IMR-90 (cell line): ENCODE measurements at regions not wholly inside any gene's neighbourhood (a gene's known extent, or its start where the extent isn't known, plus 50 kb on each side); places are given as distances from the start of the nearest gene placed in this dataset.

Experiments
- ATAC-seq: fragments of 200-7000 bp; cut with Tn5 transposase; 2 replicates; pipeline ENCODE4 v1.9.1; 2020; ENCODE audit warnings: low read depth, mild to moderate bottlenecking, moderate library complexity
- BruUV-seq: library from RNA; stranded (reverse); fragments of 400-500 nt; replicated peaks from 2 replicates; lab custom pipeline; 2021; lab: Mats Ljungman, UMichigan
- CTCF ChIA-PET: fragments of 300-600 bp; formaldehyde crosslinking; extraction: SDS; loops from one replicate; lab custom pipeline; 2021; ENCODE audit warnings: antibody characterized with exemption; lab: Yijun Ruan, JAX
- POLR2A ChIA-PET: fragments of 300-600 bp; sonication (Branson Sonifier 250); formaldehyde crosslinking; loops from one replicate; lab custom pipeline; 2022; ENCODE audit warnings: antibody characterized with exemption; ENCODE audit not compliant: unreplicated experiment; lab: Charles Lee
- DNase-seq: peaks from one replicate; pipeline ENCODE4 v3.0.0; 2013
- H2AFZ ChIP-seq: replicated peaks from 2 replicates; pipeline ENCODE3; 2013; ENCODE audit warnings: low read length, mild to moderate bottlenecking; ENCODE audit not compliant: poor library complexity
- H2AK5ac ChIP-seq: 2 replicates; pipeline ENCODE4 v1.6.1; 2013; ENCODE audit warnings: low read depth, low read length, inconsistent platforms
- H2AK9ac ChIP-seq: replicated peaks from 2 replicates; pipeline ENCODE3; 2013; ENCODE audit warnings: mild to moderate bottlenecking, low read depth, low read length, moderate library complexity; ENCODE audit not compliant: poor library complexity
- H2BK120ac ChIP-seq: 2 replicates; pipeline ENCODE4 v1.6.1; 2013; ENCODE audit warnings: low read depth, low read length, inconsistent platforms
- H2BK15ac ChIP-seq: 3 replicates; pipeline ENCODE4 v1.6.1; 2013; ENCODE audit warnings: low read depth, low read length, inconsistent platforms
- H2BK20ac ChIP-seq: 2 replicates; pipeline ENCODE4 v1.6.1; 2013; ENCODE audit warnings: low read depth, mild to moderate bottlenecking, inconsistent platforms, low read length, moderate library complexity
- H2BK5ac ChIP-seq: 2 replicates; pipeline ENCODE4 v1.6.1; 2013; ENCODE audit warnings: mild to moderate bottlenecking, low read depth, low read length, inconsistent platforms; ENCODE audit not compliant: poor library complexity, severe bottlenecking
- H3K14ac ChIP-seq: replicated peaks from 2 replicates; pipeline ENCODE4 v1.6.1; 2013; ENCODE audit warnings: low read depth, low read length, inconsistent platforms
- H3K18ac ChIP-seq: 2 replicates; pipeline ENCODE4 v1.6.1; 2013; ENCODE audit warnings: low read depth, low read length, control low read depth
- H3K23ac ChIP-seq: 2 replicates; pipeline ENCODE4 v1.6.1; 2013; ENCODE audit warnings: low read depth, low read length, inconsistent platforms
- H3K27ac ChIP-seq: 2 replicates; pipeline ENCODE4 v1.5.1; 2013; ENCODE audit warnings: mild to moderate bottlenecking, control low read depth, low read length; ENCODE audit not compliant: insufficient read depth
- H3K27me3 ChIP-seq: 2 replicates; pipeline ENCODE4 v1.6.1; 2013; ENCODE audit warnings: low read length; ENCODE audit not compliant: control insufficient read depth, insufficient read depth
- H3K36me3 ChIP-seq: 2 replicates; pipeline ENCODE4 v1.6.1; 2013; ENCODE audit warnings: low read length, mixed read lengths; ENCODE audit not compliant: control insufficient read depth, insufficient read depth
- H3K4ac ChIP-seq: 2 replicates; pipeline ENCODE4 v1.6.1; 2013; ENCODE audit warnings: low read depth, low read length, inconsistent platforms
- H3K4me1 ChIP-seq: 2 replicates; pipeline ENCODE4 v1.6.1; 2013; ENCODE audit warnings: low read length, mixed read lengths; ENCODE audit not compliant: control insufficient read depth, insufficient read depth
- H3K4me2 ChIP-seq: 2 replicates; pipeline ENCODE4 v1.6.1; 2013; ENCODE audit warnings: low read depth, mild to moderate bottlenecking, control low read depth, low read length, moderate library complexity
- H3K4me3 ChIP-seq: 2 replicates; pipeline ENCODE4 v1.5.1; 2013; ENCODE audit warnings: low read depth, mild to moderate bottlenecking, control low read depth, low read length, moderate library complexity; ENCODE audit not compliant: insufficient read depth
- H3K56ac ChIP-seq: 2 replicates; pipeline ENCODE4 v1.6.1; 2013; ENCODE audit warnings: low read length, inconsistent platforms; ENCODE audit not compliant: insufficient read depth; ENCODE audit errors: extremely low read depth
- H3K79me1 ChIP-seq, 2 experiments: 2 replicates each; pipeline ENCODE4 v1.6.1; 2013; ENCODE audit warnings: low read length in 2 of 2, inconsistent platforms in 1 of 2, low read depth in 1 of 2
- H3K9ac ChIP-seq: 2 replicates; pipeline ENCODE4 v1.6.1; 2013; ENCODE audit warnings: low read depth, low read length, control low read depth
- H3K9me1 ChIP-seq: 2 replicates; pipeline ENCODE4 v1.6.1; 2013; ENCODE audit warnings: low read length, inconsistent platforms; ENCODE audit not compliant: insufficient read depth
- H3K9me3 ChIP-seq: 2 replicates; pipeline ENCODE4 v1.6.1; 2013; ENCODE audit warnings: low read length; ENCODE audit not compliant: control insufficient read depth, insufficient read depth
- H4K20me1 ChIP-seq: 2 replicates; pipeline ENCODE4 v1.6.1; 2013; ENCODE audit warnings: low read length, inconsistent platforms; ENCODE audit not compliant: insufficient read depth
- H4K5ac ChIP-seq: 2 replicates; pipeline ENCODE4 v1.6.1; 2013; ENCODE audit warnings: mild to moderate bottlenecking, low read depth, low read length, control low read depth
- H4K8ac ChIP-seq, 2 experiments: 2 replicates each; pipeline ENCODE4 v1.6.1; 2013; ENCODE audit warnings: low read depth in 2 of 2, low read length in 2 of 2, control low read depth in 1 of 2, inconsistent platforms in 1 of 2
- H4K91ac ChIP-seq: 2 replicates; pipeline ENCODE4 v1.6.1; 2013; ENCODE audit warnings: low read depth, low read length, inconsistent platforms; ENCODE audit not compliant: insufficient read depth
- BHLHE40 ChIP-seq: fragments of 150-350 bp; IDR thresholded peaks from 2 replicates; pipeline ENCODE4 v1.6.1; 2016; ENCODE audit warnings: mild to moderate bottlenecking, low read depth, low read length
- CEBPB ChIP-seq: IDR thresholded peaks from 2 replicates; pipeline ENCODE4 v1.6.1; 2012; ENCODE audit warnings: low read depth, low read length, improper control_type of control experiment
- CHD1 ChIP-seq: IDR thresholded peaks from 2 replicates; pipeline ENCODE4 v1.6.1; 2012; ENCODE audit warnings: low read depth, low read length, improper control_type of control experiment
- FOS ChIP-seq: fragments of 150-350 bp; IDR thresholded peaks from 2 replicates; pipeline ENCODE4 v1.6.1; 2016; ENCODE audit warnings: low read depth, low read length
- MAFK ChIP-seq: IDR thresholded peaks from 2 replicates; pipeline ENCODE4 v1.6.1; 2012; ENCODE audit warnings: low read depth, low read length, improper control_type of control experiment
- MAZ ChIP-seq: IDR thresholded peaks from 2 replicates; pipeline ENCODE4 v1.6.1; 2012; ENCODE audit warnings: low read depth, mild to moderate bottlenecking, low read length, improper control_type of control experiment, moderate library complexity, borderline replicate concordance
- MXI1 ChIP-seq: IDR thresholded peaks from 2 replicates; pipeline ENCODE4 v1.6.1; 2012; ENCODE audit warnings: low read depth, mild to moderate bottlenecking, low read length, moderate library complexity, borderline replicate concordance
- NFE2L2 ChIP-seq: fragments of 150-350 bp; IDR thresholded peaks from 2 replicates; pipeline ENCODE4 v1.6.1; 2016; ENCODE audit warnings: low read depth, mild to moderate bottlenecking, low read length
- POLR2A ChIP-seq: IDR thresholded peaks from 2 replicates; pipeline ENCODE4 v1.6.1; 2012; ENCODE audit warnings: mild to moderate bottlenecking, low read depth, low read length
- RAD21 ChIP-seq: IDR thresholded peaks from 2 replicates; pipeline ENCODE4 v1.6.1; 2012; ENCODE audit warnings: low read length, improper control_type of control experiment
- RCOR1 ChIP-seq: IDR thresholded peaks from 2 replicates; pipeline ENCODE4 v1.6.1; 2012; ENCODE audit warnings: mild to moderate bottlenecking, low read length, improper control_type of control experiment; ENCODE audit not compliant: insufficient replicate concordance
- RFX5 ChIP-seq: IDR thresholded peaks from 2 replicates; pipeline ENCODE4 v1.8.0; 2012; ENCODE audit warnings: low read depth, mild to moderate bottlenecking, low read length, moderate library complexity
- SMC3 ChIP-seq: fragments of 150-350 bp; IDR thresholded peaks from 2 replicates; pipeline ENCODE4 v1.6.1; 2016; ENCODE audit warnings: low read depth, mild to moderate bottlenecking, antibody characterized with exemption, low read length, moderate library complexity
- WGBS, 2 experiments: methylation state at CpG; one replicate each; pipeline versions ENCODE4 v1.1.5 to v1.1.7; 2013; ENCODE audit warnings: missing lambda C conversion rate in 2 of 2; ENCODE audit not compliant: insufficient read length in 1 of 2; ENCODE audit errors: extremely low coverage in 2 of 2; 5-methylcytosine and 5-hydroxymethylcytosine counted together
- dilution Hi-C: fragments of 300-500 bp; cut with HindIII; formaldehyde crosslinking; loops from one replicate; pipeline ENCODE4 v1.14.3; 2018; ENCODE audit warnings: low sequenced_read_pairs; ENCODE audit not compliant: unreplicated experiment
- in situ Hi-C: fragments of 300-500 bp; cut with MboI; formaldehyde crosslinking; loops from 3 replicates; pipeline ENCODE4 v1.14.3; 2019; ENCODE audit warnings: low sequenced_read_pairs, inconsistent platforms, mixed read lengths
- intact Hi-C: fragments of 100-400 bp; cut with micrococcal nuclease; formaldehyde crosslinking; loops from 2 replicates; pipeline ENCODE4 v1.10.0; 2022
- TF ChIP-seq, protein P1 (sequence below): conservative IDR thresholded peaks from 2 replicates; pipeline ENCODE4 v1.5.1; 2012; ENCODE audit warnings: mild to moderate bottlenecking, low read depth, low read length, improper control_type of control experiment
- TF ChIP-seq, protein P2 (sequence below): fragments of 150-350 bp; IDR thresholded peaks from 2 replicates; pipeline ENCODE4 v1.6.1; 2016; ENCODE audit warnings: low read depth, mild to moderate bottlenecking, low read length, moderate library complexity, borderline replicate concordance
- TF ChIP-seq, protein P3 (sequence below): fragments of 150-350 bp; IDR thresholded peaks from 2 replicates; pipeline ENCODE4 v1.6.1; 2017; ENCODE audit warnings: mild to moderate bottlenecking, antibody characterized with exemption, low read length, low read depth

DNA sequence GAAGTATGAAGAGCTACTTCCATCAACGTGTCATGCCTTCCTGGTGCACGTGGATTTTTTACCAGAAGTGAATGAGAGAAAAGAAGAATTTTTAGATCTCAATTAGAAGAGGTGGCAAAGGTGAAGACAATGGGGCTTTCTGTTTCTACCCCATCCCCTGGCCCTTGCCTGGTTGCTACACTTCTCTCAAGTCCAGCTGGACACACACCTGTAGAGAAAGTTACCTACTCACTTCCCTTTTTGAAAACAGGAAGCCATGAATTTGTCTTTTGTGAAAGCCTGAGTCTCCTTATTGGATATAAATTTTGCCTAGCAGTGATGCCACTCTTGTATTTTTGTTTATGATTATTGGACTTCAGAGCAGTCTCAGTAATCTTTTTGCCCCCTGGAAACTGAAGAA, 142.9 kb upstream of the AKR1E2 start:
- Histone ChIP-seq H3K4ac (peak overlapping the region; percentile 44; the same call in 1 of the 2 replicates), H3K18ac (peak overlapping the region; percentile 38; the same call in 1 of the 2 replicates), H3K27ac (no peak overlapping the region), H2BK15ac (peak overlapping the region; percentile 39; the same call in 1 of the 3 replicates), H4K8ac (no peak overlapping the region), H3K9me3 (no peaks in the 10 kb centered on the region), H4K5ac (peak overlapping the region; percentile 35; the same call in 1 of the 2 replicates), H3K14ac (no peak overlapping the region), H3K36me3 (no peaks in the 10 kb centered on the region), H3K4me3 (no peak overlapping the region), H2BK120ac (peak overlapping the region; percentile 83; the same call in 1 of the 2 replicates), H2AK5ac (no peak overlapping the region), H4K91ac (no peak overlapping the region), H2BK5ac (peak overlapping the region; percentile 81), H3K4me1 (peaks cover 22% of the 10 kb centered on the region; the same call in 1 of the 2 replicates), H3K9me1 (peaks cover 13% of the 10 kb centered on the region; the same call in 1 of the 2 replicates), H2AK9ac (no peak overlapping the region), H2BK20ac (peak overlapping the region; percentile 55; the same call in 1 of the 2 replicates), H4K20me1 (no peaks in the 10 kb centered on the region), H3K23ac (no peak overlapping the region), H3K4me2 (no peak overlapping the region), H3K9ac (no peak overlapping the region), H3K56ac (no peak overlapping the region), H2AFZ (no peak overlapping the region), H3K27me3 (no peaks in the 10 kb centered on the region), H3K79me1 (peaks cover 0 to 3% of the 10 kb centered on the region in 2 experiments; a peak in 1 of 4 replicates)
- POLR2A ChIA-PET = no interaction called here
- in situ Hi-C loops = no loop called here
- DNase-seq (no peak), ATAC-seq (no peak)
- CTCF ChIA-PET = no interaction called here
- BruUV-seq = no TSS peak
- intact Hi-C loops = no loop called here
- TF ChIP-seq, protein P1, sequence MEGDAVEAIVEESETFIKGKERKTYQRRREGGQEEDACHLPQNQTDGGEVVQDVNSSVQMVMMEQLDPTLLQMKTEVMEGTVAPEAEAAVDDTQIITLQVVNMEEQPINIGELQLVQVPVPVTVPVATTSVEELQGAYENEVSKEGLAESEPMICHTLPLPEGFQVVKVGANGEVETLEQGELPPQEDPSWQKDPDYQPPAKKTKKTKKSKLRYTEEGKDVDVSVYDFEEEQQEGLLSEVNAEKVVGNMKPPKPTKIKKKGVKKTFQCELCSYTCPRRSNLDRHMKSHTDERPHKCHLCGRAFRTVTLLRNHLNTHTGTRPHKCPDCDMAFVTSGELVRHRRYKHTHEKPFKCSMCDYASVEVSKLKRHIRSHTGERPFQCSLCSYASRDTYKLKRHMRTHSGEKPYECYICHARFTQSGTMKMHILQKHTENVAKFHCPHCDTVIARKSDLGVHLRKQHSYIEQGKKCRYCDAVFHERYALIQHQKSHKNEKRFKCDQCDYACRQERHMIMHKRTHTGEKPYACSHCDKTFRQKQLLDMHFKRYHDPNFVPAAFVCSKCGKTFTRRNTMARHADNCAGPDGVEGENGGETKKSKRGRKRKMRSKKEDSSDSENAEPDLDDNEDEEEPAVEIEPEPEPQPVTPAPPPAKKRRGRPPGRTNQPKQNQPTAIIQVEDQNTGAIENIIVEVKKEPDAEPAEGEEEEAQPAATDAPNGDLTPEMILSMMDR = no peak
- TF ChIP-seq CEBPB = no peak
- no peak for TF ChIP-seq MXI1
- TF ChIP-seq BHLHE40 = no peak
- no peak for TF ChIP-seq POLR2A
- TF ChIP-seq, protein P2, sequence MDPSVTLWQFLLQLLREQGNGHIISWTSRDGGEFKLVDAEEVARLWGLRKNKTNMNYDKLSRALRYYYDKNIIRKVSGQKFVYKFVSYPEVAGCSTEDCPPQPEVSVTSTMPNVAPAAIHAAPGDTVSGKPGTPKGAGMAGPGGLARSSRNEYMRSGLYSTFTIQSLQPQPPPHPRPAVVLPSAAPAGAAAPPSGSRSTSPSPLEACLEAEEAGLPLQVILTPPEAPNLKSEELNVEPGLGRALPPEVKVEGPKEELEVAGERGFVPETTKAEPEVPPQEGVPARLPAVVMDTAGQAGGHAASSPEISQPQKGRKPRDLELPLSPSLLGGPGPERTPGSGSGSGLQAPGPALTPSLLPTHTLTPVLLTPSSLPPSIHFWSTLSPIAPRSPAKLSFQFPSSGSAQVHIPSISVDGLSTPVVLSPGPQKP = no peak
- TF ChIP-seq, protein P3, sequence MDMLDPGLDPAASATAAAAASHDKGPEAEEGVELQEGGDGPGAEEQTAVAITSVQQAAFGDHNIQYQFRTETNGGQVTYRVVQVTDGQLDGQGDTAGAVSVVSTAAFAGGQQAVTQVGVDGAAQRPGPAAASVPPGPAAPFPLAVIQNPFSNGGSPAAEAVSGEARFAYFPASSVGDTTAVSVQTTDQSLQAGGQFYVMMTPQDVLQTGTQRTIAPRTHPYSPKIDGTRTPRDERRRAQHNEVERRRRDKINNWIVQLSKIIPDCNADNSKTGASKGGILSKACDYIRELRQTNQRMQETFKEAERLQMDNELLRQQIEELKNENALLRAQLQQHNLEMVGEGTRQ = no peak
- TF ChIP-seq CHD1 = no peak
- no peak for TF ChIP-seq MAZ
- TF ChIP-seq MAFK = no peak
- no peak for TF ChIP-seq RCOR1
- TF ChIP-seq NFE2L2 = no peak
- TF ChIP-seq FOS = no peak
- TF ChIP-seq RFX5 = no peak
- no peak for TF ChIP-seq SMC3
- no peak for TF ChIP-seq RAD21
- dilution Hi-C loops = no loop called here
- no CpG with 5 or more reads among the region's 2 CpGs for WGBS, 2 experiments
